GM18907 (cell line): ENCODE measurements at regions not wholly inside any gene's neighbourhood (a gene's known extent, or its start where the extent isn't known, plus 50 kb on each side); places are given as distances from the start of the nearest gene placed in this dataset.

Experiments
- ATAC-seq: cut with Tn5 transposase; IDR thresholded peaks from one replicate; pipeline ENCODE4 v1.9.1; 2021; ENCODE audit warnings: mild to moderate bottlenecking, moderate library complexity; ENCODE audit not compliant: unreplicated experiment

- ATAC-seq, result no peak
Observed at GRCh38 chr18:10402871-10403559, 51.4 kb upstream of the APCDD1 start.

GRCh38 chr18:10403708-10404107 is 50.7 kb upstream of the APCDD1 start:
- ATAC-seq, result no peak

GRCh38 chr18:10404168-10404567 is 50.3 kb upstream of the APCDD1 start:
- ATAC-seq, result no peak
